ENCODE measurements at regions not wholly inside any gene's neighbourhood (a gene's known extent, or its start where the extent isn't known, plus 50 kb on each side); places are given as distances from the start of the nearest gene placed in this dataset.

DNA sequence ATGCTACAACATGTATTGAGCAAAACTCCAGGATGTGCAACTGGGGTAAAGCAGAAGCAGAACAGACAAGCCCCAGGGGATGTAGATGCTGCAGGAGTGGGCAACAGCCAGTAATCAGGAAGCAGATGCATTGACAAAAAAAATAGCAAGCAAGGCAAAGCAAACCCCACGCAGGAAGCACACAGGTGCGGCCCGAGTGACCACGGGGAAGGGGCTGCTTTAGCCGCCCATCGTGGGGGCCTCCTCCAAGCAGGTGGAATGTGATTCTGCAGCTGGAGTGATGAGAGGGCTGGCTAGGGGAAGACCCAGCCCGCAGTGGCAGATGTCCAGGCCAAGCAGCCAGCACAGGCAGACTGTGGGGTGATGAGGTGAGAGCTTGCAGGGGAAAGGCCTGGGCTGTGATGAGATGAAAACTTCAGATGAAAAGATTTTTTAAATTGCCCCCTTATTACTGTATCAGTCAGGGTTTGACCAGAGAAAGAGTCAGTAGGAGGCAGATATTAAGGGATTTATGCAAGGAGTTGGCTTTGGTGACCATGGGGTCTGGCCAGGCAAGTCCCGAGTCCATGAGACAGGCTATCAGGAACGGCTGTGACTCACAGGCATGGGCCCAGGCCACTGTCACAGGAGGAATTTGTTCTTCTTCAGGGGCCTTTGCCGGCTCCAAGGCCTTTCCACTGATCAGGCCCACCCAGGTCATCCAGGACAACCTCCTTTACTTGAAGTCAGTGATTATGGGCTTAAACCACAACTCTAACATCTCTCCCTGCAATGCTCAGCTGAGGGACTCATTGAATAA, 207.6 kb downstream of the ANKRD60 start:
- DNase-seq, result no peak
- H3K9me3 Mint-ChIP-seq, result no peaks in the 10 kb centered on the region

DNA sequence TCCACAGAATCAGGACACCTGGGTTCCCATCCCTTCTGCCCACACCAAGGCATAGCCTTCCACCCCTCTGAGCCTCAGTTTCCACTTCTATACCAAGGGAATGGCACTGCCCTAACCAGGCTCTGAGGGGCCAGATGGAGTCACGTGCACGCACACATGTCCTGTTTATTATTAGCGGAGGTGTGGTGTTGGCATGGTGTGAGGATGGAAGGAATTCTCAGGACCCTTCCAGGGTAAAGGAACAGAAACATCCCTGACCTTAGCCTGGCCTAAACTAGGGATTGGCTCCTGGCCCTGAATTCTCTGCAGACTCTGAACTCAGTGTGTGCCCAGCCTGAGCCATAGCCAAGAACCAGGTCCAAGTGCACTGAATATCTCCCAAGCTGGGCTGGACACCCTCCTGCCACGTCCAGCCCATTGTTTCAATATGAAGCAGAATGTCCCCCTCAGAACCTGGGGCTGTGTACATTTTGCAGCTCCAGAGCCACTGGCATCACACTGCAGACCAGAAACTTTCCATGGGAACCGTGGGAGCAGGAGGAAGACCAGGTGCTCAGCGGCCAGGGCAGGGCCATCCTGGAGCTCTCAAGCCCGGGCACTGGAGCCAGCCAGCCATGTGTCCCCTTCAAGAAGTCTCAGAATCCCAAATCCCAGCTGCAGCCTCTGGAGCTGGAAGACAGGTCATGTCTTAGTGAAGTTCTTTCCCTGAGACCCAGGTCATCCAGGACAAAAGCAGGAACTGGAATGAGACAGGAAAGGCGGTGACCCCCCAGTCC, 208.4 kb downstream of the ANKRD60 start:
- no peaks in the 10 kb centered on the region for H3K27me3 ChIP-seq (ENCODE audit: control insufficient read depth, insufficient read depth, low read length)
- H3K4me1 Mint-ChIP-seq, result no peaks in the 10 kb centered on the region
- no peak overlapping the region for H3K4me3 Mint-ChIP-seq
- ATAC-seq (peak in 1 of 3 donors; percentile 6), DNase-seq (no peak)
- H3K27me3 Mint-ChIP-seq (ENCODE audit: low read depth in 2 of 2), result peaks cover 0 to 3% of the 10 kb centered on the region in 2 donors
- WGBS (ENCODE audit: insufficient coverage), result 85% methylated on average over 8 of the region's 8 CpGs
- H3K36me3 ChIP-seq (ENCODE audit: control insufficient read depth, insufficient read depth, low read length), result no peaks in the 10 kb centered on the region
- H3K9me3 ChIP-seq (ENCODE audit: control insufficient read depth, insufficient read depth, low read length), result no peaks in the 10 kb centered on the region
- no peak overlapping the region for H3K27ac Mint-ChIP-seq
- no peaks in the 10 kb centered on the region for H3K9me3 Mint-ChIP-seq
- no peaks in the 10 kb centered on the region for H3K4me1 ChIP-seq (ENCODE audit: control insufficient read depth, insufficient read depth, low read length)
- H3K4me3 ChIP-seq (ENCODE audit: low read length), result no peak overlapping the region
- TF ChIP-seq, protein P1, sequence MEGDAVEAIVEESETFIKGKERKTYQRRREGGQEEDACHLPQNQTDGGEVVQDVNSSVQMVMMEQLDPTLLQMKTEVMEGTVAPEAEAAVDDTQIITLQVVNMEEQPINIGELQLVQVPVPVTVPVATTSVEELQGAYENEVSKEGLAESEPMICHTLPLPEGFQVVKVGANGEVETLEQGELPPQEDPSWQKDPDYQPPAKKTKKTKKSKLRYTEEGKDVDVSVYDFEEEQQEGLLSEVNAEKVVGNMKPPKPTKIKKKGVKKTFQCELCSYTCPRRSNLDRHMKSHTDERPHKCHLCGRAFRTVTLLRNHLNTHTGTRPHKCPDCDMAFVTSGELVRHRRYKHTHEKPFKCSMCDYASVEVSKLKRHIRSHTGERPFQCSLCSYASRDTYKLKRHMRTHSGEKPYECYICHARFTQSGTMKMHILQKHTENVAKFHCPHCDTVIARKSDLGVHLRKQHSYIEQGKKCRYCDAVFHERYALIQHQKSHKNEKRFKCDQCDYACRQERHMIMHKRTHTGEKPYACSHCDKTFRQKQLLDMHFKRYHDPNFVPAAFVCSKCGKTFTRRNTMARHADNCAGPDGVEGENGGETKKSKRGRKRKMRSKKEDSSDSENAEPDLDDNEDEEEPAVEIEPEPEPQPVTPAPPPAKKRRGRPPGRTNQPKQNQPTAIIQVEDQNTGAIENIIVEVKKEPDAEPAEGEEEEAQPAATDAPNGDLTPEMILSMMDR (IDR thresholded peaks at IDR 0.05), result no peak
- intact Hi-C loops (cut with micrococcal nuclease), result no loop called here
- no peaks in the 10 kb centered on the region for H3K36me3 Mint-ChIP-seq
- H3K27ac ChIP-seq (ENCODE audit: low read length), result no peak overlapping the region

More for the DNA sequence above, 207.6 kb downstream of the ANKRD60 start:
- no peak overlapping the region for H3K4me3 ChIP-seq (ENCODE audit: low read length)
- H3K27me3 ChIP-seq (ENCODE audit: control insufficient read depth, insufficient read depth, low read length), result no peaks in the 10 kb centered on the region
- TF ChIP-seq, protein P1 (IDR thresholded peaks at IDR 0.05), result no peak
- H3K27me3 Mint-ChIP-seq (ENCODE audit: low read depth in 2 of 2), result peaks cover 0 to 5% of the 10 kb centered on the region in 2 donors
- intact Hi-C loops (cut with micrococcal nuclease), result no loop called here
- no peak overlapping the region for H3K27ac ChIP-seq (ENCODE audit: low read length)
- no peak for ATAC-seq
- no peak overlapping the region for H3K4me3 Mint-ChIP-seq
- H3K4me1 Mint-ChIP-seq, result no peaks in the 10 kb centered on the region
- no peaks in the 10 kb centered on the region for H3K36me3 ChIP-seq (ENCODE audit: control insufficient read depth, insufficient read depth, low read length)
- WGBS (ENCODE audit: insufficient coverage), result 33% methylated on average over 10 of the region's 10 CpGs
- H3K27ac Mint-ChIP-seq, result no peak overlapping the region
- no peaks in the 10 kb centered on the region for H3K4me1 ChIP-seq (ENCODE audit: control insufficient read depth, insufficient read depth, low read length)
- no peaks in the 10 kb centered on the region for H3K36me3 Mint-ChIP-seq
- H3K9me3 ChIP-seq (ENCODE audit: control insufficient read depth, insufficient read depth, low read length), result no peaks in the 10 kb centered on the region

DNA sequence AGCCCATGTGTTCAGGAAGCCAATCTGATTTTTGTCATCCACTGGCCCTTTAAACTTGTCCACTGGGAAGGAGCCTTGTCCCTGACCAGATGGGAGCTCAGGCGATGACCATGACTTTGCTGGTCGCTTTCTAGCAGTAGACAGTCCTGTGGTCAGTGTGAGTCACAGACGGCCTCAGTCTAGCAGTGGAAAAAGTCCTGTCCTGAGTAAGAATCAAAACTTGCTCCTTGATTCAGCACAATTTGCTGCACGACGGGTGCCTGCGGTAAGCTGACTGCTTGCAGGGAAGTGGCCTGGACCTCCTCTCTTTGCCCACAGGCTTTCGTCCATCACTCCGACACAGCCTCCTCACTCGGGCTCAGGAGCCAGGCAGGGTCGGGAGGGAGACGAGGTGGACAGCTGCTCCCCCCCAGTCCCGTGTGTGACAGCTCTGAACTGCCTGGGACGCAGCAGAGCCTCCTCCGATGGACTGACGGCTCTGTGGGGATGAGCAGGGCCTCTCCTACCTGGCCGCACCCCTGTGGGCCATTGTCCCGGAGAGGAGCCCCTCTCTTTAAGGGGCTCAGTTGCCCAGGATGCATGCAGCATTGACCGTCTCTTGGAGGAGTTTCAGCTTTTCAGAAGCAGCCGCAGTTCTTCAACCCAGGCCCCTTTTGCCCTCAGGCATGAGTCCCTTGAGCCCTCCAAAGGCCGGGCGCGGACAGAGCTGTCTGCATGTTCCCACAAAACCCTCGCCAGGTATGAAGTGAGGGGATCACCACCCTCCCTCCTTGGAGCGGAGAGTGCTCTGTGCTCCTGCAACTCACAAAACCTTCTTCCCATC, 209.2 kb downstream of the ANKRD60 start:
- Mint-ChIP-seq H3K9me3 (no peaks in the 10 kb centered on the region), H3K4me3 (no peak overlapping the region)
- 90% methylated on average over 24 of the region's 24 CpGs for WGBS (ENCODE audit: insufficient coverage)

More for the DNA sequence above, 209.2 kb downstream of the ANKRD60 start:
- Histone ChIP-seq H3K27me3 (ENCODE audit: control insufficient read depth, insufficient read depth, low read length) (no peaks in the 10 kb centered on the region), H3K9me3 (ENCODE audit: control insufficient read depth, insufficient read depth, low read length) (no peaks in the 10 kb centered on the region), H3K27ac (ENCODE audit: low read length) (no peak overlapping the region), H3K36me3 (ENCODE audit: control insufficient read depth, insufficient read depth, low read length) (no peaks in the 10 kb centered on the region), H3K4me1 (ENCODE audit: control insufficient read depth, insufficient read depth, low read length) (no peaks in the 10 kb centered on the region), H3K4me3 (ENCODE audit: low read length) (no peak overlapping the region)
- DNase-seq, result no peak
- no peaks in the 10 kb centered on the region for H3K36me3 Mint-ChIP-seq
- intact Hi-C loops (cut with micrococcal nuclease), result no loop called here
- no peak overlapping the region for H3K27ac Mint-ChIP-seq
- no peaks in the 10 kb centered on the region for H3K27me3 Mint-ChIP-seq (ENCODE audit: low read depth in 2 of 2)
- no peak for ATAC-seq
- no peaks in the 10 kb centered on the region for H3K4me1 Mint-ChIP-seq
- TF ChIP-seq, protein P1 (IDR thresholded peaks at IDR 0.05), result no peak

Measured in natural killer cell (primary cell).